SK-N-SH treated with all-trans-retinoic acid at 6 μM for 48 hours (cell line): ENCODE measurements at regions not wholly inside any gene's neighbourhood (a gene's known extent, or its start where the extent isn't known, plus 50 kb on each side); places are given as distances from the start of the nearest gene placed in this dataset.

Experiments
- ATAC-seq: fragments of 200-7000 bp; cut with Tn5 transposase; 3 replicates; pipeline ENCODE4 v1.9.1; 2020; ENCODE audit warnings: mild to moderate bottlenecking, moderate library complexity
- ARNTL ChIP-seq: fragments of 450-650 bp; formaldehyde crosslinking; IDR thresholded peaks from 2 replicates; pipeline ENCODE4 v1.5.0; 2020; ENCODE audit warnings: low read depth, mild to moderate bottlenecking, moderate library complexity, borderline replicate concordance
- BACH2 ChIP-seq: fragments of 250-450 bp; sonication (Bioruptor Pico); IDR thresholded peaks from 2 replicates; pipeline ENCODE4 v1.9.0; 2021; ENCODE audit warnings: mild to moderate bottlenecking, borderline replicate concordance
- CREB5 ChIP-seq: fragments of 250-450 bp; sonication (Bioruptor Pico); IDR thresholded peaks from 2 replicates; pipeline ENCODE4 v1.5.1; 2020; ENCODE audit warnings: low read depth, mild to moderate bottlenecking, moderate library complexity
- CSDC2 ChIP-seq: fragments of 250-450 bp; sonication (Bioruptor Pico); IDR thresholded peaks from 2 replicates; pipeline ENCODE4 v1.5.0; 2020; ENCODE audit warnings: mild to moderate bottlenecking, moderate library complexity
- GLIS3 ChIP-seq: fragments of 250-450 bp; sonication (Bioruptor Pico); IDR thresholded peaks from 2 replicates; pipeline ENCODE4 v1.5.0; 2020; ENCODE audit warnings: mild to moderate bottlenecking, moderate library complexity
- ISL1 ChIP-seq: fragments of 250-450 bp; sonication (Bioruptor Pico); IDR thresholded peaks from 2 replicates; pipeline ENCODE4 v2.1.2; 2022; ENCODE audit warnings: mild to moderate bottlenecking, moderate library complexity
- OSR1 ChIP-seq: fragments of 250-450 bp; sonication (Bioruptor Pico); IDR thresholded peaks from 2 replicates; pipeline ENCODE4 v1.8.0; 2022; ENCODE audit warnings: moderate library complexity, mild to moderate bottlenecking, inconsistent platforms
- RARB ChIP-seq: fragments of 250-450 bp; sonication (Bioruptor Pico); IDR thresholded peaks from 2 replicates; pipeline ENCODE4 v1.8.0; 2021; ENCODE audit warnings: mild to moderate bottlenecking, moderate library complexity
- SNAI2 ChIP-seq: fragments of 250-450 bp; sonication (Bioruptor Pico); IDR thresholded peaks from 2 replicates; pipeline ENCODE4 v1.5.0; 2020; ENCODE audit warnings: mild to moderate bottlenecking, moderate library complexity
- TCF4 ChIP-seq: fragments of 250-450 bp; sonication (Bioruptor Pico); IDR thresholded peaks from 2 replicates; pipeline ENCODE4 v1.8.0; 2021; ENCODE audit warnings: mild to moderate bottlenecking, moderate library complexity, borderline replicate concordance
- TOX ChIP-seq: fragments of 250-450 bp; sonication (Bioruptor Pico); IDR thresholded peaks from 2 replicates; pipeline ENCODE4 v1.8.0; 2021; ENCODE audit warnings: mild to moderate bottlenecking, moderate library complexity, borderline replicate concordance
- TSHZ2 ChIP-seq: fragments of 250-450 bp; sonication (Bioruptor Pico); IDR thresholded peaks from 2 replicates; pipeline ENCODE4 v1.5.0; 2020; ENCODE audit warnings: mild to moderate bottlenecking, moderate library complexity
- ZFP3 ChIP-seq: fragments of 250-450 bp; sonication (Bioruptor Pico); IDR thresholded peaks from 2 replicates; pipeline ENCODE4 v1.5.0; 2020; ENCODE audit warnings: mild to moderate bottlenecking, moderate library complexity
- ZFP30 ChIP-seq: fragments of 450-650 bp; formaldehyde crosslinking; IDR thresholded peaks from 2 replicates; pipeline ENCODE4 v1.5.0; 2022; ENCODE audit warnings: mild to moderate bottlenecking, moderate library complexity
- ZNF565 ChIP-seq: fragments of 450-650 bp; formaldehyde crosslinking; conservative IDR thresholded peaks from 2 replicates; pipeline ENCODE4 v1.5.0; 2020; ENCODE audit warnings: low read depth, mild to moderate bottlenecking, moderate library complexity
- ZNF70 ChIP-seq: fragments of 450-650 bp; formaldehyde crosslinking; IDR thresholded peaks from 2 replicates; pipeline ENCODE4 v1.5.0; 2020; ENCODE audit warnings: mild to moderate bottlenecking, moderate library complexity
- ZNF8 ChIP-seq: fragments of 450-650 bp; formaldehyde crosslinking; IDR thresholded peaks from 2 replicates; pipeline ENCODE4 v1.5.0; 2020; ENCODE audit warnings: mild to moderate bottlenecking, moderate library complexity
- TF ChIP-seq, protein P1 (sequence below): fragments of 250-450 bp; sonication (Bioruptor Pico); IDR thresholded peaks from 2 replicates; pipeline ENCODE4 v1.5.1; 2021; ENCODE audit warnings: mild to moderate bottlenecking, moderate library complexity
- TF ChIP-seq, protein P2 (sequence below): fragments of 250-450 bp; sonication (Bioruptor Pico); IDR thresholded peaks from 2 replicates; pipeline ENCODE4 v1.8.0; 2021; ENCODE audit warnings: low read depth, mild to moderate bottlenecking, moderate library complexity, borderline replicate concordance
- TF ChIP-seq, protein P3 (sequence below): fragments of 250-450 bp; sonication (Bioruptor Pico); IDR thresholded peaks from 2 replicates; pipeline ENCODE4 v1.8.0; 2020; ENCODE audit warnings: mild to moderate bottlenecking, moderate library complexity, borderline replicate concordance

GRCh38 chr3:59512066-59512465 is 462.2 kb upstream of the CFAP20DC start:
- no peak for ATAC-seq
- no peak for TF ChIP-seq ZNF565
- TF ChIP-seq CSDC2 (CRISPR knock-in tag), result no peak
- TF ChIP-seq, protein P1, sequence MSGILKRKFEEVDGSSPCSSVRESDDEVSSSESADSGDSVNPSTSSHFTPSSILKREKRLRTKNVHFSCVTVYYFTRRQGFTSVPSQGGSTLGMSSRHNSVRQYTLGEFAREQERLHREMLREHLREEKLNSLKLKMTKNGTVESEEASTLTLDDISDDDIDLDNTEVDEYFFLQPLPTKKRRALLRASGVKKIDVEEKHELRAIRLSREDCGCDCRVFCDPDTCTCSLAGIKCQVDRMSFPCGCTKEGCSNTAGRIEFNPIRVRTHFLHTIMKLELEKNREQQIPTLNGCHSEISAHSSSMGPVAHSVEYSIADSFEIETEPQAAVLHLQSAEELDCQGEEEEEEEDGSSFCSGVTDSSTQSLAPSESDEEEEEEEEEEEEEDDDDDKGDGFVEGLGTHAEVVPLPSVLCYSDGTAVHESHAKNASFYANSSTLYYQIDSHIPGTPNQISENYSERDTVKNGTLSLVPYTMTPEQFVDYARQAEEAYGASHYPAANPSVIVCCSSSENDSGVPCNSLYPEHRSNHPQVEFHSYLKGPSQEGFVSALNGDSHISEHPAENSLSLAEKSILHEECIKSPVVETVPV (CRISPR knock-in tag), result no peak
- TF ChIP-seq, protein P2, sequence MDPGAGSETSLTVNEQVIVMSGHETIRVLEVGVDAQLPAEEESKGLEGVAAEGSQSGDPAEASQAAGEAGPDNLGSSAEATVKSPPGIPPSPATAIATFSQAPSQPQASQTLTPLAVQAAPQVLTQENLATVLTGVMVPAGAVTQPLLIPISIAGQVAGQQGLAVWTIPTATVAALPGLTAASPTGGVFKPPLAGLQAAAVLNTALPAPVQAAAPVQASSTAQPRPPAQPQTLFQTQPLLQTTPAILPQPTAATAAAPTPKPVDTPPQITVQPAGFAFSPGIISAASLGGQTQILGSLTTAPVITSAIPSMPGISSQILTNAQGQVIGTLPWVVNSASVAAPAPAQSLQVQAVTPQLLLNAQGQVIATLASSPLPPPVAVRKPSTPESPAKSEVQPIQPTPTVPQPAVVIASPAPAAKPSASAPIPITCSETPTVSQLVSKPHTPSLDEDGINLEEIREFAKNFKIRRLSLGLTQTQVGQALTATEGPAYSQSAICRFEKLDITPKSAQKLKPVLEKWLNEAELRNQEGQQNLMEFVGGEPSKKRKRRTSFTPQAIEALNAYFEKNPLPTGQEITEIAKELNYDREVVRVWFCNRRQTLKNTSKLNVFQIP (CRISPR knock-in tag), result no peak
- TF ChIP-seq OSR1 (CRISPR knock-in tag), result no peak
- no peak for TF ChIP-seq RARB
- TF ChIP-seq ZNF70, result no peak
- no peak for TF ChIP-seq ISL1 (CRISPR knock-in tag)

DNA sequence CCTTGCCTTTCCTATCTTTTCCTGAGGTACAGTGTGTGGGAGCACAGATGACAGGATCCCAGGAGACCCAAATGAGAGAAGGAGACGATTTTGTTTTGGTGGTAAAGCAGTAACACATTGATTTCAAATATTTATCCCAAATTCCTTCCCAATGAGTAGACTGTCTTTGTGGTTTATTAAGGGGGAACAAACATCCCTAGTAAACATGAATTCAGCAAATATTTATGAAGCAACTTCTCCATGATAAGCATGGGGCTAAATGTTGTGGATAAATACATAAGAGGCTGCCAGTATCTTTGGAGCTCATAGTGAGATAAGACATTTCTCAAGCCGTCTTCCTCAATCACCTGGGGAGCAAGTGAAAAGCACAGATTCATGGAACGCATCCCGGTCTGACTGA is 460.8 kb upstream of the CFAP20DC start:
- ATAC-seq, result no peak
- TF ChIP-seq ZNF565 (no peak), ZNF8 (no peak), ARNTL (CRISPR knock-in tag) (no peak), TOX (CRISPR knock-in tag) (no peak), OSR1 (CRISPR knock-in tag) (no peak), TCF4 (CRISPR knock-in tag) (no peak), ISL1 (CRISPR knock-in tag) (no peak), ZFP30 (no peak)
- TF ChIP-seq, protein P3, sequence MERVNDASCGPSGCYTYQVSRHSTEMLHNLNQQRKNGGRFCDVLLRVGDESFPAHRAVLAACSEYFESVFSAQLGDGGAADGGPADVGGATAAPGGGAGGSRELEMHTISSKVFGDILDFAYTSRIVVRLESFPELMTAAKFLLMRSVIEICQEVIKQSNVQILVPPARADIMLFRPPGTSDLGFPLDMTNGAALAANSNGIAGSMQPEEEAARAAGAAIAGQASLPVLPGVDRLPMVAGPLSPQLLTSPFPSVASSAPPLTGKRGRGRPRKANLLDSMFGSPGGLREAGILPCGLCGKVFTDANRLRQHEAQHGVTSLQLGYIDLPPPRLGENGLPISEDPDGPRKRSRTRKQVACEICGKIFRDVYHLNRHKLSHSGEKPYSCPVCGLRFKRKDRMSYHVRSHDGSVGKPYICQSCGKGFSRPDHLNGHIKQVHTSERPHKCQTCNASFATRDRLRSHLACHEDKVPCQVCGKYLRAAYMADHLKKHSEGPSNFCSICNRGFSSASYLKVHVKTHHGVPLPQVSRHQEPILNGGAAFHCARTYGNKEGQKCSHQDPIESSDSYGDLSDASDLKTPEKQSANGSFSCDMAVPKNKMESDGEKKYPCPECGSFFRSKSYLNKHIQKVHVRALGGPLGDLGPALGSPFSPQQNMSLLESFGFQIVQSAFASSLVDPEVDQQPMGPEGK, result no peak
- TF ChIP-seq, all 23 proteins: peak for 0

DNA sequence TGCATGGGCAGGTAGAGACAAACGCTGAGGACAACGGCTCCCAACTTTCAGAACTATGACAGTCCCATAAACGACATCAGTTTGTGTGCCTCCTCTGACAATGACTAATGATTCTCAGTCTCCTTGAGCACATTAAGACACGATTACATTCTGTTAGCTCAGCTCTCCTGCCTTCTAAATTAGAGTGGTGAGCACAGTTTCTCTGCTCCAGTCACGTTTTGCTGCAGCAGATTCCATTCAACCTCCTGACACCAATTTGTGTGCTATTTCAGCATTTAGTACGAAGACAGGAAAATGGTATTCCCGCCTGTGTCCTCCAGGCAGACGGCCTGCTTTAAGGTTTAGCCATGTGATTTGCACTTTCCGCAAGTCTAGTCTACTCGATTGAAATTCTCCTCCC is 458.4 kb upstream of the CFAP20DC start:
- no peak for TF ChIP-seq ZNF565
- no peak for ATAC-seq

DNA sequence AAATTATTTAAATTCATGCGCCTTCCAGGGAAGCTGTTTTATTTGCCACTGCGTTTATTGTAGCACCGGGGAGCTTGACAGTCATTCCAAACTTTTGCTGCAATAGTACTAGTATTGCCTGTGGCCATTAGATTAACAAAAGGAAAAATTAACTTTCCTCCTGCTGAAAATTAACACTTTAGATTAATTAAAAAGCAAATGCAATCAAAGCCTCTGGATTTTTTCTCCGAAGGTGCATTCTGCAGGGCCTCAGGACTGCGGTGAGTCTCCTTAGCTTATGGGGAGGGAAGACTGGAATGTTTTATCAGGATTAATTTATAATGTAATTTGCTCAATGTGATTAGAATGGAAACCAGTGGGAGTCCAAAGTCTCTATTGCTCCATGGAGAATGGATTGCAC is 456.4 kb upstream of the CFAP20DC start:
- no peak for ATAC-seq
- TF ChIP-seq GLIS3, result no peak
- no peak for TF ChIP-seq CSDC2 (CRISPR knock-in tag)
- no peak for TF ChIP-seq OSR1 (CRISPR knock-in tag)
- TF ChIP-seq TSHZ2 (CRISPR knock-in tag), result no peak
- no peak for TF ChIP-seq TOX (CRISPR knock-in tag)
- no peak for TF ChIP-seq TCF4 (CRISPR knock-in tag)
- TF ChIP-seq, protein P1 (CRISPR knock-in tag), result no peak
- TF ChIP-seq SNAI2 (CRISPR knock-in tag), result no peak
- TF ChIP-seq BACH2 (CRISPR knock-in tag), result no peak
- TF ChIP-seq ISL1 (CRISPR knock-in tag), result no peak
- TF ChIP-seq, protein P2 (CRISPR knock-in tag), result no peak
- no peak for TF ChIP-seq ZNF70
- no peak for TF ChIP-seq CREB5 (CRISPR knock-in tag)
- TF ChIP-seq ARNTL (CRISPR knock-in tag), result no peak
- TF ChIP-seq ZFP3 (CRISPR knock-in tag), result no peak
- TF ChIP-seq RARB, result no peak
- TF ChIP-seq, protein P3, result no peak
